HepG2 (cell line): ENCODE measurements at regions not wholly inside any gene's neighbourhood (a gene's known extent, or its start where the extent isn't known, plus 50 kb on each side); places are given as distances from the start of the nearest gene placed in this dataset.
A peak's percentile ranks its signal among the peaks of the same experiment; 100 is the strongest.

Experiments
- ATAC-seq: fragments of 200-7000 bp; cut with Tn5 transposase; 3 replicates; pipeline ENCODE4 v1.9.1; 2020; ENCODE audit warnings: mild to moderate bottlenecking, moderate library complexity
- BruUV-seq: library from RNA; stranded (reverse); fragments of 400-500 nt; replicated peaks from 2 replicates; lab custom pipeline; 2021; lab: Mats Ljungman, UMichigan
- CTCF ChIA-PET: fragments of 300-600 bp; formaldehyde crosslinking; extraction: SDS; loops from one replicate; lab custom pipeline; 2021; ENCODE audit warnings: low total read pairs, inconsistent platforms, low intra/inter-chr PET ratio; lab: Yijun Ruan, JAX
- POLR2A ChIA-PET: fragments of 350-600 bp; sonication (Branson Sonifier 250); formaldehyde crosslinking; loops from one replicate; lab custom pipeline; 2020; ENCODE audit warnings: antibody characterized with exemption, inconsistent platforms; lab: Yijun Ruan, JAX
- DNase-seq: peaks from one replicate; pipeline ENCODE4 v3.0.0-alpha.2; 2015; ENCODE audit warnings: low spot score
- FAIRE-seq: peaks from 3 replicates; lab custom pipeline; 2011; peaks lifted over from hg19 to GRCh38; lab: Jason Lieb, UNC
- H2AFZ ChIP-seq: one replicate; pipeline ENCODE4 v1.6.1; 2011; ENCODE audit warnings: low read length, inconsistent platforms
- H3K27ac ChIP-seq: fragments of 300-600 bp; 3 replicates; pipeline ENCODE4 v1.8.0; 2011; ENCODE audit warnings: mixed run types, mild to moderate bottlenecking, mixed read lengths, low read length, inconsistent platforms; ENCODE audit not compliant: insufficient read depth; ENCODE audit errors: extremely low read length
- H3K27me3 ChIP-seq, 2 experiments: fragments of 200-600 bp in 1 of 2; 2 replicates in 1 of 2; 3 replicates in 1 of 2; pipeline versions ENCODE4 v1.6.0 to v1.8.0; 2011; ENCODE audit warnings: low read length in 2 of 2, mild to moderate bottlenecking in 2 of 2, moderate library complexity in 2 of 2, inconsistent platforms in 1 of 2; ENCODE audit not compliant: insufficient read depth in 2 of 2, control insufficient read depth in 1 of 2
- H3K36me3 ChIP-seq, 2 experiments: fragments of 200-600 bp in 1 of 2; replicated peaks in 1 of 2; 2 replicates in 1 of 2; 3 replicates in 1 of 2; pipeline versions ENCODE4 v1.5.1 to v1.8.0; 2011; ENCODE audit warnings: low read length in 2 of 2, inconsistent platforms in 1 of 2; ENCODE audit not compliant: insufficient read depth in 2 of 2, control insufficient read depth in 1 of 2
- H3K4me1 ChIP-seq: 2 replicates; pipeline ENCODE4 v1.5.1; 2012; ENCODE audit warnings: low read length, inconsistent platforms; ENCODE audit not compliant: insufficient read depth
- H3K4me2 ChIP-seq: 2 replicates; pipeline ENCODE4 v1.6.0; 2011; ENCODE audit warnings: low read depth, low read length, inconsistent platforms
- H3K4me3 ChIP-seq, 3 experiments: fragments of 200-600 bp in 1 of 3; sonication (generic), shearing (Covaris generic) in 1 of 3; replicated peaks in 1 of 3; 2 replicates each; pipeline ENCODE4 v1.5.1; 2011 to 2016; ENCODE audit warnings: low read length in 3 of 3, inconsistent platforms in 2 of 3, low read depth in 2 of 3, mild to moderate bottlenecking in 2 of 3, control low read depth in 1 of 3, mixed read lengths in 1 of 3; ENCODE audit not compliant: insufficient read depth in 1 of 3
- H3K79me2 ChIP-seq: one replicate; pipeline ENCODE4 v1.6.1; 2011; ENCODE audit warnings: low read length, inconsistent platforms; ENCODE audit not compliant: insufficient read depth
- H3K9ac ChIP-seq: 2 replicates; pipeline ENCODE4 v1.6.0; 2011; ENCODE audit warnings: mild to moderate bottlenecking, low read depth, low read length, inconsistent platforms; ENCODE audit not compliant: insufficient read depth
- H3K9me3 ChIP-seq: 2 replicates; pipeline ENCODE4 v1.5.1; 2012; ENCODE audit warnings: mild to moderate bottlenecking, low read length
- H4K20me1 ChIP-seq: 2 replicates; pipeline ENCODE4 v1.6.0; 2011; ENCODE audit warnings: inconsistent platforms, mild to moderate bottlenecking, low read length, moderate library complexity; ENCODE audit not compliant: insufficient read depth
- ASH2L ChIP-seq: fragments of 300-600, 200-600 bp; sonication (generic); IDR thresholded peaks from 2 replicates; pipeline ENCODE4 v1.7.0; 2017; ENCODE audit warnings: low read depth, mild to moderate bottlenecking, moderate library complexity, mixed read lengths, low read length; ENCODE audit not compliant: insufficient read length
- BHLHE40 ChIP-seq: IDR thresholded peaks from 2 replicates; pipeline ENCODE4 v1.6.1; 2011; ENCODE audit warnings: low read length, improper control_type of control experiment
- HOXA3 ChIP-seq: sonication (generic); formaldehyde crosslinking; IDR thresholded peaks from 2 replicates; pipeline ENCODE4 v1.5.0; 2020; ENCODE audit warnings: missing genetic modification reagents
- NCOA2 ChIP-seq: sonication (generic); formaldehyde crosslinking; IDR thresholded peaks from 2 replicates; pipeline ENCODE4 v1.8.0; 2022; ENCODE audit warnings: inconsistent platforms
- NFE2L1 ChIP-seq: sonication (generic); formaldehyde crosslinking; IDR thresholded peaks from 2 replicates; pipeline ENCODE4 v1.4.0; 2020; ENCODE audit warnings: missing genetic modification reagents, mild to moderate bottlenecking, borderline replicate concordance
- NFIB ChIP-seq: sonication (generic); formaldehyde crosslinking; IDR thresholded peaks from 2 replicates; pipeline ENCODE4 v1.9.0; 2021; ENCODE audit warnings: missing genetic modification reagents, mild to moderate bottlenecking, borderline replicate concordance
- PITX1 ChIP-seq: sonication (generic); formaldehyde crosslinking; IDR thresholded peaks from 2 replicates; pipeline ENCODE4 v1.5.1; 2020; ENCODE audit warnings: mild to moderate bottlenecking, missing genetic modification reagents
- POLR2A ChIP-seq, 2 experiments: IDR thresholded peaks; 2 replicates each; pipeline ENCODE4 v1.6.1; 2011; ENCODE audit warnings: low read depth in 2 of 2, low read length in 2 of 2, mild to moderate bottlenecking in 1 of 2, moderate library complexity in 1 of 2; ENCODE audit not compliant: insufficient read depth in 1 of 2
- ZNF253 ChIP-seq: sonication (generic); formaldehyde crosslinking; IDR thresholded peaks from 2 replicates; pipeline ENCODE4 v1.8.0; 2022; ENCODE audit warnings: mild to moderate bottlenecking, missing genetic modification reagents, borderline replicate concordance
- ZNF574 ChIP-seq: sonication (generic); formaldehyde crosslinking; IDR thresholded peaks from 2 replicates; pipeline ENCODE4 v1.4.0; 2020; ENCODE audit warnings: missing genetic modification reagents
- ZNF605 ChIP-seq: sonication (generic); formaldehyde crosslinking; IDR thresholded peaks from 2 replicates; pipeline ENCODE4 v1.8.0; 2022; ENCODE audit warnings: mild to moderate bottlenecking, missing genetic modification reagents
- ZNF746 ChIP-seq: sonication (generic); formaldehyde crosslinking; IDR thresholded peaks from 2 replicates; pipeline ENCODE4 v1.8.0; 2022; ENCODE audit warnings: mild to moderate bottlenecking, missing genetic modification reagents
- ZNF773 ChIP-seq: sonication (generic); formaldehyde crosslinking; IDR thresholded peaks from 2 replicates; pipeline ENCODE4 v1.4.0; 2020; ENCODE audit warnings: missing genetic modification reagents, borderline replicate concordance
- ZNF839 ChIP-seq: sonication (generic); formaldehyde crosslinking; IDR thresholded peaks from 2 replicates; pipeline ENCODE4 v1.4.0; 2020; ENCODE audit warnings: missing genetic modification reagents, mild to moderate bottlenecking, borderline replicate concordance
- ZSCAN20 ChIP-seq: sonication (generic); formaldehyde crosslinking; IDR thresholded peaks from 2 replicates; pipeline ENCODE4 v1.4.0; 2020; ENCODE audit warnings: missing genetic modification reagents, mild to moderate bottlenecking, borderline replicate concordance
- WGBS: methylation state at CpG from one replicate; pipeline ENCODE4 v1.1.6; 2017; ENCODE audit warnings: low lambda C conversion rate; 5-methylcytosine and 5-hydroxymethylcytosine counted together
- in situ Hi-C: cut with HindIII; loops from 2 replicates; pipeline ENCODE4 v1.10.0; 2017; ENCODE audit warnings: low pct_unique_long_range_greater_than_20kb; ENCODE audit not compliant: extremely low pct_ligation_motif_present
- intact Hi-C: fragments of 100-400 bp; cut with micrococcal nuclease; formaldehyde crosslinking; loops from one replicate; pipeline ENCODE4 v1.10.0; 2022; ENCODE audit not compliant: unreplicated experiment
- TF ChIP-seq, protein P1 (sequence below), 2 experiments: fragments of 450-650 bp in 1 of 2; sonication (generic) in 1 of 2; formaldehyde crosslinking; IDR thresholded peaks; 2 replicates each; pipeline versions ENCODE4 v1.5.0 to v1.8.0; 2020 to 2022; ENCODE audit warnings: mild to moderate bottlenecking in 1 of 2, missing genetic modification reagents in 1 of 2
- TF ChIP-seq, protein P2 (sequence below): sonication (generic); formaldehyde crosslinking; IDR thresholded peaks from 2 replicates; pipeline ENCODE4 v1.8.0; 2022; ENCODE audit warnings: mild to moderate bottlenecking, missing genetic modification reagents; ENCODE audit not compliant: insufficient replicate concordance
- TF ChIP-seq, protein P3 (sequence below): sonication (generic); formaldehyde crosslinking; conservative IDR thresholded peaks from 2 replicates; pipeline ENCODE4 v1.8.1; 2023; ENCODE audit warnings: missing genetic modification reagents

DNA sequence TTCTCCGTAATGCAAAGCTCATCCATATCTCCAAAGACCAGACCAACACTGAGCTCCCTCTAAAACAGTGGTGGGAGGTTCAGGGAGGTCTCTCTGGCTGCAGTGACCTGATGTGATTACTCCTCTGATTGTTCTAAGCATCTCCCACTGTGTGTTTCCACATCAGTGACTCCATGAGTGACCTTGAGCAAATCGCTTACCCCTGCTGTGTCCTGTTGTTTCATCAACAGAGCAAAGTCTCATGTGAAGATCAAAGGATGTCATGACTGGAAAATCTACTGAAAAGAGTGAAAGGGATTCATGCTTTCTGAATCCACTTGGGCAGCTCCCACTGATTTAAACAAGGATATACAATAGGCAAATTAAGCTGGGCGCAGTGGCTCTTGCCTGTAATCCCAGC lies 352.9 kb downstream of the TMEM114 start (continued):
- TF ChIP-seq, protein P1, sequence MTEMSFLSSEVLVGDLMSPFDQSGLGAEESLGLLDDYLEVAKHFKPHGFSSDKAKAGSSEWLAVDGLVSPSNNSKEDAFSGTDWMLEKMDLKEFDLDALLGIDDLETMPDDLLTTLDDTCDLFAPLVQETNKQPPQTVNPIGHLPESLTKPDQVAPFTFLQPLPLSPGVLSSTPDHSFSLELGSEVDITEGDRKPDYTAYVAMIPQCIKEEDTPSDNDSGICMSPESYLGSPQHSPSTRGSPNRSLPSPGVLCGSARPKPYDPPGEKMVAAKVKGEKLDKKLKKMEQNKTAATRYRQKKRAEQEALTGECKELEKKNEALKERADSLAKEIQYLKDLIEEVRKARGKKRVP (CRISPR knock-in tag; IDR thresholded peaks at IDR 0.05), result peak in 1 of 2 experiments; percentile 77; a peak in 2 of 4 replicates
- peak; percentile 44 for TF ChIP-seq BHLHE40
- 0 out of 2 replicates have a peak, but pooled peaks have one; percentile 25 for TF ChIP-seq ZNF574
- TF ChIP-seq HOXA3 (CRISPR knock-in tag), result 0 out of 2 replicates have a peak, but pooled peaks have one; percentile 25
- TF ChIP-seq NCOA2 (CRISPR knock-in tag), result peak; percentile 70; the same call in 1 of the 2 replicates

DNA sequence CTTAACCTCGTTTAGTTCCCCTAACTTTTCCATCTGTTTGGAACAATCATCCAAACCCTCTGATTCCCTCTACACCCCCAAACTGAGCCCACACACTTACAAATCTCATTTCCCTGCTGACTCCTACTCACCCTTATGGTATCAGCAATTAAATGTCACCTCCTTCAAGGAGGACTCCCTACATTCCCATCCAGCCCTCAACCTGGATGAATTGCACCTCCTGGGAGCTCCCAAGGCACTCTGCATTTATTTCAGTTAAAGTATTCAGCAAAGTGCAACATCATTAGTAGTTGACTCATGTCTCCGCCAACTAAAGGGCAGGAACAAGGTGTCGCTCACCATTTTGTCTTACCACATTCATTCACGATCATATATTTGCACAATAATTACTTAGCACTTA lies 353.5 kb downstream of the TMEM114 start:
- ChIA-PET POLR2A (no interaction called here), CTCF (no interaction called here)
- H2AFZ ChIP-seq, result no peak overlapping the region
- WGBS, result 45% methylated on average over 4 of the region's 4 CpGs
- intact Hi-C loops (no loop called here), in situ Hi-C loops (no loop called here)
- H3K27ac ChIP-seq, result no peak overlapping the region
- no peaks in the 10 kb centered on the region for H3K9me3 ChIP-seq
- FAIRE-seq (no peak), ATAC-seq (no peak), DNase-seq (no peak)
- H3K9ac ChIP-seq, result no peak overlapping the region
- no peaks in the 10 kb centered on the region for H4K20me1 ChIP-seq
- H3K4me1 ChIP-seq, result peaks cover 14% of the 10 kb centered on the region
- H3K27me3 ChIP-seq, result no peaks in the 10 kb centered on the region; a peak in 1 of 5 replicates
- H3K79me2 ChIP-seq, result no peaks in the 10 kb centered on the region
- no TSS peak for BruUV-seq
- H3K36me3 ChIP-seq, result no peaks in the 10 kb centered on the region
- no peak overlapping the region for H3K4me3 ChIP-seq
- H3K4me2 ChIP-seq, result no peak overlapping the region
- no peak for TF ChIP-seq ASH2L
- TF ChIP-seq, protein P2, sequence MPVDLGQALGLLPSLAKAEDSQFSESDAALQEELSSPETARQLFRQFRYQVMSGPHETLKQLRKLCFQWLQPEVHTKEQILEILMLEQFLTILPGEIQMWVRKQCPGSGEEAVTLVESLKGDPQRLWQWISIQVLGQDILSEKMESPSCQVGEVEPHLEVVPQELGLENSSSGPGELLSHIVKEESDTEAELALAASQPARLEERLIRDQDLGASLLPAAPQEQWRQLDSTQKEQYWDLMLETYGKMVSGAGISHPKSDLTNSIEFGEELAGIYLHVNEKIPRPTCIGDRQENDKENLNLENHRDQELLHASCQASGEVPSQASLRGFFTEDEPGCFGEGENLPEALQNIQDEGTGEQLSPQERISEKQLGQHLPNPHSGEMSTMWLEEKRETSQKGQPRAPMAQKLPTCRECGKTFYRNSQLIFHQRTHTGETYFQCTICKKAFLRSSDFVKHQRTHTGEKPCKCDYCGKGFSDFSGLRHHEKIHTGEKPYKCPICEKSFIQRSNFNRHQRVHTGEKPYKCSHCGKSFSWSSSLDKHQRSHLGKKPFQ (CRISPR knock-in tag), result no peak
- no peak for TF ChIP-seq ZNF253 (CRISPR knock-in tag)
- TF ChIP-seq ZNF839 (CRISPR knock-in tag), result no peak
- TF ChIP-seq ZNF746 (CRISPR knock-in tag), result no peak
- TF ChIP-seq, protein P3, sequence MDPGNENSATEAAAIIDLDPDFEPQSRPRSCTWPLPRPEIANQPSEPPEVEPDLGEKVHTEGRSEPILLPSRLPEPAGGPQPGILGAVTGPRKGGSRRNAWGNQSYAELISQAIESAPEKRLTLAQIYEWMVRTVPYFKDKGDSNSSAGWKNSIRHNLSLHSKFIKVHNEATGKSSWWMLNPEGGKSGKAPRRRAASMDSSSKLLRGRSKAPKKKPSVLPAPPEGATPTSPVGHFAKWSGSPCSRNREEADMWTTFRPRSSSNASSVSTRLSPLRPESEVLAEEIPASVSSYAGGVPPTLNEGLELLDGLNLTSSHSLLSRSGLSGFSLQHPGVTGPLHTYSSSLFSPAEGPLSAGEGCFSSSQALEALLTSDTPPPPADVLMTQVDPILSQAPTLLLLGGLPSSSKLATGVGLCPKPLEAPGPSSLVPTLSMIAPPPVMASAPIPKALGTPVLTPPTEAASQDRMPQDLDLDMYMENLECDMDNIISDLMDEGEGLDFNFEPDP (CRISPR knock-in tag), result no peak
- TF ChIP-seq POLR2A (IDR thresholded peaks at IDR 0.05; ENCODE audit: insufficient read depth in 1 of 2, low read depth in 2 of 2, low read length in 2 of 2), result no peak
- no peak for TF ChIP-seq NFE2L1 (CRISPR knock-in tag)
- no peak for TF ChIP-seq ZSCAN20 (CRISPR knock-in tag)
- TF ChIP-seq ZNF773, result no peak
- no peak for TF ChIP-seq ZNF605 (CRISPR knock-in tag)
- TF ChIP-seq PITX1 (CRISPR knock-in tag), result no peak
- no peak for TF ChIP-seq NFIB (CRISPR knock-in tag)
